Neutrophil (primary cell): ENCODE measurements at regions not wholly inside any gene's neighbourhood (a gene's known extent, or its start where the extent isn't known, plus 50 kb on each side); places are given as distances from the start of the nearest gene placed in this dataset.

ENCODE experiments used
- H3K27ac ChIP-seq: fragments of 200-600 bp; sonication (generic); 2 replicates; pipeline ENCODE4 v1.5.1; 2016; ENCODE audit warnings: mild to moderate bottlenecking, moderate library complexity
- H3K27me3 ChIP-seq: fragments of 200-600 bp; sonication (generic); 2 replicates; pipeline ENCODE4 v1.6.0; 2016; ENCODE audit warnings: mild to moderate bottlenecking
- H3K36me3 ChIP-seq: fragments of 200-600 bp; sonication (generic); 2 replicates; pipeline ENCODE4 v1.5.1; 2017
- H3K4me1 ChIP-seq, 2 experiments: fragments of 200-600 bp in 1 of 2; sonication (generic) in 1 of 2; 1 replicate in 1 of 2; 2 replicates in 1 of 2; pipeline versions ENCODE4 v1.5.1 to v1.6.1; 2013 to 2016; ENCODE audit warnings: low read depth in 1 of 2, low read length in 1 of 2, mild to moderate bottlenecking in 1 of 2, moderate library complexity in 1 of 2; ENCODE audit not compliant: control insufficient read depth in 1 of 2, insufficient read depth in 1 of 2
- H3K4me3 ChIP-seq, 2 experiments: fragments of 200-600 bp in 1 of 2; sonication (generic) in 1 of 2; 1 replicate in 1 of 2; 2 replicates in 1 of 2; pipeline ENCODE4 v1.5.1; 2013 to 2016; ENCODE audit warnings: low read depth in 1 of 2, low read length in 1 of 2, mild to moderate bottlenecking in 1 of 2, moderate library complexity in 1 of 2
- H3K9me3 ChIP-seq: fragments of 200-600 bp; sonication (generic); 2 replicates; pipeline ENCODE4 v1.5.1; 2016
- TF ChIP-seq, protein P1 (sequence below): fragments of 200-600 bp; sonication (generic); IDR thresholded peaks from 2 replicates; pipeline ENCODE4 v1.5.1; 2016; ENCODE audit warnings: antibody characterized with exemption

DNA sequence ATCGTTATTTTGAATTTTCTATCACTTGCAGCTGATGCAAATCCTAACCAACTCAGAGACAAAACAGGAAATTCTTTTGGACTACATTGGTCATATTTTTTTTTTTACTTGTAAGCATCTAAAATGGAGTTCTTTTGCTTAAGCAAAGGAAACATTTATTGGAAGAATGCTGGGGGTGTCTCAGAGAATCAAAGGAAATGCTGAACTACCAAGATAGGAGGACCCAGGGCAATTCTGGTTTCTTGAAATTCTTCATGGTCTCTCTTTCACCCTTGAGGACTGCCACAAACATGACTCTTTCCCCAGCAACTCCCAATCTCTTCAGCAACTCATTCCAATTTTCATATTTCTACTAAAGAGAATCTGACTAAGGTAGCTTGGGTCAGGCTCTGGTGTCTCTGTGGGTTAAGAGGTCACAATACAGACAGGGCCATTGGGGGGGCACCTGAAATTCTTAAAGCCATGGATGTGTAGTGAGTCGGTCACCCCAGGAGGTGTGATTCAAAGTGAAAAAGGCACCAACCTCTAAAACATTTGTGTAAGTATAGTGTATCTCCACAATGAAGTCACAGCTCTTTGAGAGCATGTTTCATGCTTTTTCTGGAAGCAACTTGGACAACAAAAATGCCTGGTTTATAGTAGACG, 171.1 kb upstream of the FGGY start:
- Histone ChIP-seq H3K4me1 (no peaks in the 10 kb centered on the region), H3K36me3 (no peaks in the 10 kb centered on the region), H3K9me3 (no peaks in the 10 kb centered on the region), H3K4me3 (no peak overlapping the region), H3K27ac (no peak overlapping the region), H3K27me3 (no peaks in the 10 kb centered on the region)
- TF ChIP-seq, protein P1, sequence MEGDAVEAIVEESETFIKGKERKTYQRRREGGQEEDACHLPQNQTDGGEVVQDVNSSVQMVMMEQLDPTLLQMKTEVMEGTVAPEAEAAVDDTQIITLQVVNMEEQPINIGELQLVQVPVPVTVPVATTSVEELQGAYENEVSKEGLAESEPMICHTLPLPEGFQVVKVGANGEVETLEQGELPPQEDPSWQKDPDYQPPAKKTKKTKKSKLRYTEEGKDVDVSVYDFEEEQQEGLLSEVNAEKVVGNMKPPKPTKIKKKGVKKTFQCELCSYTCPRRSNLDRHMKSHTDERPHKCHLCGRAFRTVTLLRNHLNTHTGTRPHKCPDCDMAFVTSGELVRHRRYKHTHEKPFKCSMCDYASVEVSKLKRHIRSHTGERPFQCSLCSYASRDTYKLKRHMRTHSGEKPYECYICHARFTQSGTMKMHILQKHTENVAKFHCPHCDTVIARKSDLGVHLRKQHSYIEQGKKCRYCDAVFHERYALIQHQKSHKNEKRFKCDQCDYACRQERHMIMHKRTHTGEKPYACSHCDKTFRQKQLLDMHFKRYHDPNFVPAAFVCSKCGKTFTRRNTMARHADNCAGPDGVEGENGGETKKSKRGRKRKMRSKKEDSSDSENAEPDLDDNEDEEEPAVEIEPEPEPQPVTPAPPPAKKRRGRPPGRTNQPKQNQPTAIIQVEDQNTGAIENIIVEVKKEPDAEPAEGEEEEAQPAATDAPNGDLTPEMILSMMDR, result no peak

- Histone ChIP-seq H3K4me1 (no peaks in the 10 kb centered on the region), H3K9me3 (no peaks in the 10 kb centered on the region), H3K36me3 (no peaks in the 10 kb centered on the region), H3K27ac (no peak overlapping the region), H3K4me3 (no peak overlapping the region), H3K27me3 (no peaks in the 10 kb centered on the region)
- TF ChIP-seq, protein P1, result no peak
Observed at GRCh38 chr1:59126366-59126765, 170.5 kb upstream of the FGGY start.

DNA sequence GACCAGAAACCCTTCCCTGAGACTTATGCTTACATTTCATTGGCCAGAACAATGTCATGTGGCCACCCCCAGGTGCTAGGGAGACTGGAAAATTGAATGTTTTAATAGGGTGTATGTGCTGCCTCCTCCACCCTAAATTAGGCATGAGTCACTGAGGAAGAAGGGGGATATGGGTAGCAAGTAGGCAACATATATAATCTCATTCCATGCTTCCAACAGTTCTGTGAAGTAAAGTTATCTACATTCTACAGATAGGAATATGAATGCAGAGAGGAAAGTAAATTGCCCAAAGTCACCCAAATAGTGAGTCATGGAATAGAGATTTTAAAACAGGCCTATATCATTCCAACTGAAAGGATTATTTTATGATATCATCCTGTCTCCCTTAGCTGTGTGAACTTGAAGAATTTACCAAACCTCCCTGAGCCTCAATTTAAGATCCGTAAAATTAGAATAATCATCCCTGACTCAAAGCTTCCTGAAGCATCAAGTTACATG, 168.6 kb upstream of the FGGY start:
- Histone ChIP-seq H3K4me1 (no peaks in the 10 kb centered on the region), H3K27ac (no peak overlapping the region), H3K36me3 (no peaks in the 10 kb centered on the region), H3K4me3 (no peak overlapping the region), H3K27me3 (no peaks in the 10 kb centered on the region), H3K9me3 (no peaks in the 10 kb centered on the region)
- TF ChIP-seq, protein P1, result no peak

DNA sequence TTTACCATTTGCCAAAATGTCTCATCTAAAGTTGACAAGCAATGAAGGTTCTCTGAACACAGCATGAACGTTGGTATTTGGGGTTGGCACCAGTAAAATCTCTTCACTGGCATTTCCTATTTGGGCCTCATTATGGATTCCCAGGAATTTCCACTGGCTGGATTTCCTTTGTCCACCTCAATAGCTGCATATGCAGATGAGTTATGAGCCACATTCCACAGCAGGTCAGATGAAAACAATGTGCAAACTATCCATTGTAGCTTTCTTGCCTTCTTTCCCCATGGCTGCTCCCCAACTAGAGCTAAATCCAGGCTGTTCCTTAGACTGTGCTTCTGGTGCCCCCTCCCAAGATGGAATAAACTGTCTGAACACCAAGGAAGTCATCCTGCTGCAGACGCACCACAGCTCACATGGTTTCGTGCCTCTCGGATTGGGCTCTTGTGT, 168.1 kb upstream of the FGGY start:
- H3K27ac ChIP-seq, result no peak overlapping the region
- H3K4me1 ChIP-seq, result no peaks in the 10 kb centered on the region
- no peaks in the 10 kb centered on the region for H3K27me3 ChIP-seq
- H3K36me3 ChIP-seq, result no peaks in the 10 kb centered on the region
- H3K9me3 ChIP-seq, result no peaks in the 10 kb centered on the region
- H3K4me3 ChIP-seq, result no peak overlapping the region
- TF ChIP-seq, protein P1, result no peak

DNA sequence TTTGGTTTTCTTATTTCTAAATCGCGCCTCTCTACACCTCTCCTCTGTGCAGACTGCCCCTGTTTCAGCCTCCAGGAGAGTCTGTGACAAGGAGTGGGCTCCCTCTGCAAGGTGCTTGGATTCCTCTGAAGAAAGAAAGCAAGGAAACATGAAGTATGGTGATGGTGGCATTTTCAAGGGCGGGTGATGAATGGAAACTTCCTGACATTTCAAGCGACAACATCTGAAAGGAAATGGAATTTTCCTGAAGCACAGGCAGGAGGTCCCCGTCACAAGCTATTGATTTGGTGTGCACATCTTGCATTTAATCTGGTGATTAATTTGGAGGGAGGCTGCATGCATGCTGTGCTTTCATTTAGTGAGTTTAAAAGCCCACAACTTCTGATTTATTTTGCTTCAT, 164.6 kb upstream of the FGGY start:
- no peak overlapping the region for H3K27ac ChIP-seq
- H3K4me1 ChIP-seq, result peaks cover 0 to 3% of the 10 kb centered on the region in 2 experiments
- H3K27me3 ChIP-seq, result no peaks in the 10 kb centered on the region
- no peaks in the 10 kb centered on the region for H3K36me3 ChIP-seq
- no peak overlapping the region for H3K4me3 ChIP-seq
- no peaks in the 10 kb centered on the region for H3K9me3 ChIP-seq
- TF ChIP-seq, protein P1, result no peak
